H9 (cell line): ENCODE measurements at regions not wholly inside any gene's neighbourhood (a gene's known extent, or its start where the extent isn't known, plus 50 kb on each side); places are given as distances from the start of the nearest gene placed in this dataset.

Experiments
- DNase-seq: peaks from one replicate; pipeline ENCODE4 v3.0.0-alpha.2; 2017
- H2AFZ ChIP-seq: one replicate; pipeline ENCODE4 v1.6.1; 2013; ENCODE audit warnings: mild to moderate bottlenecking, low read length, control low read depth, moderate library complexity
- H2AK5ac ChIP-seq: 2 replicates; pipeline ENCODE4 v1.6.1; 2013; ENCODE audit warnings: low read length, control low read depth, mixed read lengths; ENCODE audit not compliant: insufficient read length
- H2BK120ac ChIP-seq: one replicate; pipeline ENCODE4 v1.6.1; 2013; ENCODE audit warnings: low read depth, mild to moderate bottlenecking, low read length, control low read depth, inconsistent platforms; ENCODE audit not compliant: poor library complexity, severe bottlenecking
- H2BK12ac ChIP-seq: 2 replicates; pipeline ENCODE4 v1.6.1; 2013; ENCODE audit warnings: low read length, control low read depth, mixed read lengths, low read depth; ENCODE audit not compliant: insufficient read length
- H2BK15ac ChIP-seq: 2 replicates; pipeline ENCODE4 v1.6.1; 2013; ENCODE audit warnings: low read depth, low read length, control low read depth
- H2BK20ac ChIP-seq: one replicate; pipeline ENCODE4 v1.6.1; 2013; ENCODE audit warnings: low read depth, mild to moderate bottlenecking, low read length, control low read depth, inconsistent platforms; ENCODE audit not compliant: poor library complexity, severe bottlenecking
- H2BK5ac ChIP-seq: 2 replicates; pipeline ENCODE4 v1.6.1; 2013; ENCODE audit warnings: low read length, control low read depth, mixed read lengths; ENCODE audit not compliant: insufficient read length
- H3K14ac ChIP-seq: 2 replicates; pipeline ENCODE4 v1.6.1; 2013; ENCODE audit warnings: low read length, control low read depth; ENCODE audit not compliant: insufficient read depth
- H3K18ac ChIP-seq: 2 replicates; pipeline ENCODE4 v1.6.1; 2013; ENCODE audit warnings: low read depth, mild to moderate bottlenecking, mixed read lengths, low read length, control low read depth; ENCODE audit not compliant: insufficient read length
- H3K23ac ChIP-seq: 2 replicates; pipeline ENCODE4 v1.6.1; 2013; ENCODE audit warnings: low read length, control low read depth, mixed read lengths, low read depth; ENCODE audit not compliant: insufficient read length
- H3K23me2 ChIP-seq: 2 replicates; pipeline ENCODE4 v1.6.1; 2013; ENCODE audit warnings: low read depth, mild to moderate bottlenecking, mixed read lengths, low read length, control low read depth; ENCODE audit not compliant: insufficient read length, poor library complexity, severe bottlenecking
- H3K27ac ChIP-seq: 2 replicates; pipeline ENCODE4 v1.5.1; 2013; ENCODE audit warnings: low read length, control low read depth, mixed read lengths, low read depth; ENCODE audit not compliant: insufficient read length
- H3K27me3 ChIP-seq: 2 replicates; pipeline ENCODE4 v1.6.1; 2013; ENCODE audit warnings: low read length, control low read depth, inconsistent platforms; ENCODE audit not compliant: insufficient read depth
- H3K4ac ChIP-seq: 2 replicates; pipeline ENCODE4 v1.6.1; 2013; ENCODE audit warnings: low read depth, mild to moderate bottlenecking, control low read depth, inconsistent platforms, low read length, moderate library complexity
- H3K4me1 ChIP-seq: 2 replicates; pipeline ENCODE4 v1.6.1; 2013; ENCODE audit warnings: low read length, control low read depth, inconsistent platforms; ENCODE audit not compliant: insufficient read depth
- H3K4me2 ChIP-seq: 2 replicates; pipeline ENCODE4 v1.6.1; 2013; ENCODE audit warnings: low read length, control low read depth, mixed read lengths; ENCODE audit not compliant: insufficient read length, insufficient read depth
- H3K56ac ChIP-seq: 2 replicates; pipeline ENCODE4 v1.6.1; 2013; ENCODE audit warnings: low read depth, mild to moderate bottlenecking, mixed read lengths, low read length, control low read depth; ENCODE audit not compliant: insufficient read length
- H3K79me1 ChIP-seq: 2 replicates; pipeline ENCODE4 v1.6.1; 2013; ENCODE audit warnings: low read depth, mild to moderate bottlenecking, moderate library complexity, low read length, control low read depth, inconsistent platforms; ENCODE audit not compliant: insufficient read depth, poor library complexity, severe bottlenecking
- H3K79me2 ChIP-seq: 2 replicates; pipeline ENCODE4 v1.6.1; 2013; ENCODE audit warnings: low read length, control low read depth, inconsistent platforms; ENCODE audit not compliant: insufficient read depth
- H3K9ac ChIP-seq: 2 replicates; pipeline ENCODE4 v1.6.1; 2013; ENCODE audit warnings: low read length, control low read depth, mixed read lengths; ENCODE audit not compliant: insufficient read length; ENCODE audit errors: extremely low read depth
- H3K9me3 ChIP-seq: one replicate; pipeline ENCODE4 v1.6.1; 2013; ENCODE audit warnings: low read depth, low read length, inconsistent platforms; ENCODE audit not compliant: control insufficient read depth
- H3T11ph ChIP-seq: one replicate; pipeline ENCODE4 v1.6.1; 2013; ENCODE audit warnings: mild to moderate bottlenecking, low read length, control low read depth, inconsistent platforms
- H4K20me1 ChIP-seq: one replicate; pipeline ENCODE4 v1.6.1; 2013; ENCODE audit not compliant: control insufficient read depth, insufficient read length, insufficient read depth
- H4K5ac ChIP-seq: 2 replicates; pipeline ENCODE4 v1.6.1; 2013; ENCODE audit warnings: low read depth, mild to moderate bottlenecking, mixed read lengths, low read length, control low read depth; ENCODE audit not compliant: insufficient read length
- H4K8ac ChIP-seq: replicated peaks from 2 replicates; pipeline ENCODE4 v1.6.1; 2013; ENCODE audit warnings: low read length, control low read depth, mixed read lengths, low read depth; ENCODE audit not compliant: insufficient read length
- H4K91ac ChIP-seq: 2 replicates; pipeline ENCODE4 v1.6.1; 2013; ENCODE audit warnings: low read depth, mild to moderate bottlenecking, moderate library complexity, mixed read lengths, low read length, control low read depth; ENCODE audit not compliant: insufficient read length
- H3K27ac Mint-ChIP-seq, 3 experiments: 2 replicates in 2 of 3; 3 replicates in 1 of 3; pipeline ENCODE4 v1.8.0; 2020 to 2021; ENCODE audit warnings: mixed read lengths in 3 of 3, mild to moderate bottlenecking in 1 of 3, moderate library complexity in 1 of 3
- H3K27me3 Mint-ChIP-seq: 2 replicates; pipeline ENCODE4 v1.8.0; 2021; ENCODE audit warnings: low read depth, mild to moderate bottlenecking, moderate library complexity, mixed read lengths
- H3K36me3 Mint-ChIP-seq, 3 experiments: 2 replicates in 2 of 3; 3 replicates in 1 of 3; pipeline ENCODE4 v1.8.0; 2020 to 2021; ENCODE audit warnings: low read depth in 3 of 3, mixed read lengths in 3 of 3; ENCODE audit not compliant: insufficient read depth in 1 of 3
- H3K4me1 Mint-ChIP-seq, 2 experiments: 2 replicates each; pipeline ENCODE4 v1.8.0; 2020; ENCODE audit warnings: mixed read lengths in 2 of 2
- H3K4me3 Mint-ChIP-seq, 2 experiments: 2 replicates in 1 of 2; 3 replicates in 1 of 2; pipeline ENCODE4 v1.8.0; 2020 to 2021; ENCODE audit warnings: mild to moderate bottlenecking in 2 of 2, mixed read lengths in 2 of 2, moderate library complexity in 1 of 2
- H3K9me3 Mint-ChIP-seq, 2 experiments: 2 replicates in 1 of 2; 3 replicates in 1 of 2; pipeline ENCODE4 v1.8.0; 2020; ENCODE audit warnings: mild to moderate bottlenecking in 2 of 2, mixed read lengths in 2 of 2, moderate library complexity in 1 of 2
- WGBS: extraction: QIAGEN DNeasy Blood & Tissue Kit; methylation state at CpG from one replicate; pipeline ENCODE4 v1.1.7; 2013; ENCODE audit warnings: missing lambda C conversion rate, low lambda C conversion rate, mixed read lengths; ENCODE audit not compliant: insufficient read length; ENCODE audit errors: extremely low coverage; 5-methylcytosine and 5-hydroxymethylcytosine counted together
- TF ChIP-seq, protein P1 (sequence below): fragments of 200-600 bp; sonication (generic); conservative IDR thresholded peaks from 3 replicates; pipeline ENCODE4 v1.8.0; 2021; ENCODE audit warnings: antibody characterized with exemption, mild to moderate bottlenecking

DNA sequence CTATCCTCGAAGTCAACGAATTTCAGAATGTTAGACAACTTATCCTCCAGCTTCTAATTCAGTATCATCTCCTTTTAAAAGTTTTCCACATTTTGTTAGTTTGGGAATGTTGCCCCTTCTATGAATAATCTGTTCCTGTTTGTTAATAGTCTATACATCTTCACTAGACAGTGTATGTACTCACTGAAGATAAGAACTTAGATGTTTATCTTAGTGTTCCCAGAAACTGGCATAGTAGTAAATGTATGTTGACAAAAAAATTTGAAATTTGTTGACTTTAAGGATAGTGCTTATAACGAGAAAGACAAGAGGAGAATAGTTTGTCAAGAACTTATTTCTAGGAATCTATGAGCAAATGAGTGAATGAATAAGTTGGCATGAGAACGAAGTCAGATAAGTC is 162.0 kb upstream of the GULP1 start:
- Histone ChIP-seq H3T11ph (no peak overlapping the region), H2BK20ac (no peak overlapping the region), H3K79me1 (no peaks in the 10 kb centered on the region), H2BK5ac (no peak overlapping the region), H2BK12ac (no peak overlapping the region), H3K4ac (no peak overlapping the region), H3K9ac (no peak overlapping the region), H2BK15ac (no peak overlapping the region), H3K23ac (no peak overlapping the region), H3K9me3 (no peaks in the 10 kb centered on the region), H4K5ac (no peak overlapping the region), H3K56ac (no peak overlapping the region), H3K14ac (no peak overlapping the region), H4K20me1 (no peaks in the 10 kb centered on the region), H3K27me3 (no peaks in the 10 kb centered on the region), H4K91ac (no peak overlapping the region), H2BK120ac (no peak overlapping the region), H3K18ac (no peak overlapping the region), H4K8ac (no peak overlapping the region), H3K4me1 (no peaks in the 10 kb centered on the region), H3K79me2 (no peaks in the 10 kb centered on the region), H2AK5ac (no peak overlapping the region), H3K23me2 (no peaks in the 10 kb centered on the region), H2AFZ (no peak overlapping the region), H3K27ac (no peak overlapping the region), H3K4me2 (no peak overlapping the region)
- Mint-ChIP-seq H3K27me3 (no peaks in the 10 kb centered on the region), H3K27ac (no peak overlapping the region), H3K4me1 (no peaks in the 10 kb centered on the region; a peak in 1 of 4 replicates), H3K4me3 (no peak overlapping the region), H3K36me3 (no peaks in the 10 kb centered on the region; a peak in 2 of 7 replicates), H3K9me3 (peaks cover 0 to 2% of the 10 kb centered on the region in 2 experiments; a peak in 1 of 5 replicates)
- TF ChIP-seq, protein P1, sequence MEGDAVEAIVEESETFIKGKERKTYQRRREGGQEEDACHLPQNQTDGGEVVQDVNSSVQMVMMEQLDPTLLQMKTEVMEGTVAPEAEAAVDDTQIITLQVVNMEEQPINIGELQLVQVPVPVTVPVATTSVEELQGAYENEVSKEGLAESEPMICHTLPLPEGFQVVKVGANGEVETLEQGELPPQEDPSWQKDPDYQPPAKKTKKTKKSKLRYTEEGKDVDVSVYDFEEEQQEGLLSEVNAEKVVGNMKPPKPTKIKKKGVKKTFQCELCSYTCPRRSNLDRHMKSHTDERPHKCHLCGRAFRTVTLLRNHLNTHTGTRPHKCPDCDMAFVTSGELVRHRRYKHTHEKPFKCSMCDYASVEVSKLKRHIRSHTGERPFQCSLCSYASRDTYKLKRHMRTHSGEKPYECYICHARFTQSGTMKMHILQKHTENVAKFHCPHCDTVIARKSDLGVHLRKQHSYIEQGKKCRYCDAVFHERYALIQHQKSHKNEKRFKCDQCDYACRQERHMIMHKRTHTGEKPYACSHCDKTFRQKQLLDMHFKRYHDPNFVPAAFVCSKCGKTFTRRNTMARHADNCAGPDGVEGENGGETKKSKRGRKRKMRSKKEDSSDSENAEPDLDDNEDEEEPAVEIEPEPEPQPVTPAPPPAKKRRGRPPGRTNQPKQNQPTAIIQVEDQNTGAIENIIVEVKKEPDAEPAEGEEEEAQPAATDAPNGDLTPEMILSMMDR: no peak
- no CpG with 5 or more reads among the region's 4 CpGs for WGBS
- no peak for DNase-seq
